Ishikawa (cell line): ENCODE measurements at regions not wholly inside any gene's neighbourhood (a gene's known extent, or its start where the extent isn't known, plus 50 kb on each side); places are given as distances from the start of the nearest gene placed in this dataset.

Experiments
- CEBPB ChIP-seq: IDR thresholded peaks from 2 replicates; pipeline ENCODE4 v1.6.1; 2012
- CREB1 ChIP-seq: IDR thresholded peaks from 2 replicates; pipeline ENCODE4 v1.6.1; 2012; ENCODE audit warnings: low read depth
- EP300 ChIP-seq: IDR thresholded peaks from 2 replicates; pipeline ENCODE4 v1.6.1; 2012; ENCODE audit warnings: borderline replicate concordance
- RAD21 ChIP-seq: IDR thresholded peaks from 2 replicates; pipeline ENCODE4 v1.6.1; 2012; ENCODE audit warnings: low read depth
- REST ChIP-seq: IDR thresholded peaks from 2 replicates; pipeline ENCODE4 v1.6.1; 2012; ENCODE audit warnings: low read depth, mild to moderate bottlenecking
- TAF1 ChIP-seq: IDR thresholded peaks from 2 replicates; pipeline ENCODE4 v1.6.1; 2012; ENCODE audit warnings: low read depth, mild to moderate bottlenecking

- TF ChIP-seq EP300 (no peak), CREB1 (no peak), CEBPB (no peak), REST (no peak), RAD21 (no peak), TAF1 (no peak)
These were observed 1025.5 kb downstream of the STIM2 start for GRCh38 chr4:27886120-27886519.
